KMS-11 (cell line): ENCODE measurements at regions not wholly inside any gene's neighbourhood (a gene's known extent, or its start where the extent isn't known, plus 50 kb on each side); places are given as distances from the start of the nearest gene placed in this dataset.

Experiments used
- H2AFZ ChIP-seq: fragments of 200-600 bp; sonication (generic); 2 replicates; pipeline ENCODE4 v1.6.1; 2016; ENCODE audit warnings: antibody characterized with exemption, mixed run types, low read depth
- H3K27ac ChIP-seq: fragments of 200-600 bp; sonication (generic); 2 replicates; pipeline ENCODE4 v1.6.1; 2016; ENCODE audit warnings: mild to moderate bottlenecking, mixed run types
- H3K27me3 ChIP-seq: fragments of 200-600 bp; sonication (generic); 2 replicates; pipeline ENCODE4 v1.6.1; 2017; ENCODE audit warnings: mild to moderate bottlenecking, low read depth, mixed run types, moderate library complexity; ENCODE audit not compliant: insufficient read depth
- H3K36me3 ChIP-seq: fragments of 200-600 bp; sonication (generic); 2 replicates; pipeline ENCODE4 v1.6.1; 2017; ENCODE audit warnings: mild to moderate bottlenecking, mixed run types; ENCODE audit not compliant: insufficient read depth
- H3K4me1 ChIP-seq: fragments of 200-600 bp; sonication (generic); 2 replicates; pipeline ENCODE4 v1.6.1; 2016; ENCODE audit warnings: mild to moderate bottlenecking, low read depth, mixed run types; ENCODE audit not compliant: poor library complexity, severe bottlenecking
- H3K4me2 ChIP-seq: fragments of 200-600 bp; sonication (generic); 2 replicates; pipeline ENCODE4 v1.7.0; 2016; ENCODE audit warnings: mild to moderate bottlenecking, mixed run types
- H3K4me3 ChIP-seq: fragments of 200-600 bp; sonication (generic); IDR thresholded peaks from 2 replicates; pipeline ENCODE4 v1.6.1; 2017; ENCODE audit warnings: low read depth, low read length, mixed read lengths; ENCODE audit not compliant: insufficient read depth
- H3K79me2 ChIP-seq: fragments of 200-600 bp; sonication (generic); 2 replicates; pipeline ENCODE4 v1.6.1; 2016; ENCODE audit warnings: low read depth, mixed run types; ENCODE audit not compliant: insufficient read depth
- H3K9ac ChIP-seq: fragments of 200-600 bp; sonication (generic); 2 replicates; pipeline ENCODE4 v1.6.1; 2016; ENCODE audit warnings: mild to moderate bottlenecking, mixed run types
- H4K20me1 ChIP-seq: fragments of 200-600 bp; sonication (generic); 2 replicates; pipeline ENCODE4 v1.6.1; 2016; ENCODE audit warnings: mild to moderate bottlenecking, mixed run types; ENCODE audit not compliant: insufficient read depth
- TF ChIP-seq, protein P1 (sequence below): fragments of 200-600 bp; sonication (generic); conservative IDR thresholded peaks from 2 replicates; pipeline ENCODE4 v1.6.1; 2017; ENCODE audit warnings: low read depth, mild to moderate bottlenecking, antibody characterized with exemption, low read length, moderate library complexity, mixed read lengths

DNA sequence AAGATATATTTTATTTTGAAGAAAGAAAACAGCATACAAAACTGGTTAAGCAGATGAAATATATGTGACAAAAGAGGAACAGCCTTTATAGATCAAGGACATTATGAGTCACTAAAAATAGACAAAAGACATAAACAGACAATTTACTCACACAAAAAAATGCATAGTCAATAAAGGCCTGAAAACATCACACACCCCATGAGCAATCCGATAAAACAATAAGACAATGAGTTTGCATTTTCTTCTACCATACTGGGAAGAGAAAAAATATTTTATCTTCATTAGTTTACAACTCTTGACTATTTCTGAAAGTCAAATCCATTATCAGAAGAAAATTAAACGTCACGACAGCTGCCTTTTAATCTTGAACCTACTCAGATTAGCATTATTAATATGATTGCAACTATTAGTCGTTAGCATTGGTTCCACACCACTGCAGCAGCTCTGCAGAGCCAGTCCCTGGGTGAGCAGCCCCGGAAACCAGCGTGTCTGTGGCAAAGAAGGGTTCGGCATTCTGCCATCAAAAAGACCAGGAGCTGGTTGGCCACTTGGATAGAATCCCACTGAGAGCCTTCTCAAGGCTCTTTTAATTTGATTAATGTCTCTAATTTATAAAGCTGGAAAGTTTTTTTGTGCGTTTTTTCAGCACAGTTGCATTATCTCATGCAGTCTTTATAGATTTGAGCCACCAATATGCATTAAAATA is 305.4 kb upstream of the SHH start:
- Histone ChIP-seq H2AFZ (no peak overlapping the region), H3K27me3 (no peaks in the 10 kb centered on the region), H3K27ac (no peak overlapping the region), H3K79me2 (no peaks in the 10 kb centered on the region), H3K4me1 (no peaks in the 10 kb centered on the region), H3K9ac (no peak overlapping the region), H3K4me3 (no peak overlapping the region), H4K20me1 (no peaks in the 10 kb centered on the region), H3K4me2 (no peak overlapping the region), H3K36me3 (no peaks in the 10 kb centered on the region)
- TF ChIP-seq, protein P1, sequence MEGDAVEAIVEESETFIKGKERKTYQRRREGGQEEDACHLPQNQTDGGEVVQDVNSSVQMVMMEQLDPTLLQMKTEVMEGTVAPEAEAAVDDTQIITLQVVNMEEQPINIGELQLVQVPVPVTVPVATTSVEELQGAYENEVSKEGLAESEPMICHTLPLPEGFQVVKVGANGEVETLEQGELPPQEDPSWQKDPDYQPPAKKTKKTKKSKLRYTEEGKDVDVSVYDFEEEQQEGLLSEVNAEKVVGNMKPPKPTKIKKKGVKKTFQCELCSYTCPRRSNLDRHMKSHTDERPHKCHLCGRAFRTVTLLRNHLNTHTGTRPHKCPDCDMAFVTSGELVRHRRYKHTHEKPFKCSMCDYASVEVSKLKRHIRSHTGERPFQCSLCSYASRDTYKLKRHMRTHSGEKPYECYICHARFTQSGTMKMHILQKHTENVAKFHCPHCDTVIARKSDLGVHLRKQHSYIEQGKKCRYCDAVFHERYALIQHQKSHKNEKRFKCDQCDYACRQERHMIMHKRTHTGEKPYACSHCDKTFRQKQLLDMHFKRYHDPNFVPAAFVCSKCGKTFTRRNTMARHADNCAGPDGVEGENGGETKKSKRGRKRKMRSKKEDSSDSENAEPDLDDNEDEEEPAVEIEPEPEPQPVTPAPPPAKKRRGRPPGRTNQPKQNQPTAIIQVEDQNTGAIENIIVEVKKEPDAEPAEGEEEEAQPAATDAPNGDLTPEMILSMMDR = no peak

DNA sequence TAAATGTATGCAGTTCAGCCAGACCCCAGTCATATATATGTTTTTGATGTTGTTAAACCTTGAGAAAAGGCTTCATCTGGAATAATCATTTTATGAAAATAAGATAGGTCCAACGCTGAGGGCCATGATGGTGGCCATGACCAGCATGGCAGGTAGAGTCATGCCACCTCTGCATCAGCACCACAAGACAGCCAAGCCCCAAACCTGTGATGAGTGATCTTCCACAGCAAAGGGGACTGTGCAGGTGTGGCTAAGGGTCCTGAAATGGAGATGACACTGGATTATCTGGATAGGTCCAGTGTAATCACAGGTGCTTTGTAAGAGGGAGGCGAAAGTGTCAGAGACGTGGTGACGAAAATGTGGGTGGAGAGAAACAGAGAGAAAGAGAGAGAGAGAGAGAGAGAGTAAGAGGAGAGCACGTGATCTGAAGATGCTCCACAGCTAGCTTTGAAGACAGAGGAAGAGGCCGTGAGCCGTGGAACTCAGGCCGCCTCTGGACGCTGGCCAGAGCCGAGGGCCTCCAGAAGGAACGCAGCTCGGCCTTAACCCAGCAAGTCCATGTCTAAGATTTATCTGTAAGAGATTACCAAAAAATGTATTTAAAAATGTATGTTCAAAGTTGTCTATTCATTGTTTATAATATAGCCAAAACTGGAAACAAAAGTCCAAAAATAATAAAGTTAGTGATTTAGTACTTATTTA is 304.4 kb upstream of the SHH start:
- H3K9ac ChIP-seq = no peak overlapping the region
- TF ChIP-seq, protein P1 = no peak
- H3K27me3 ChIP-seq = no peaks in the 10 kb centered on the region
- no peaks in the 10 kb centered on the region for H3K36me3 ChIP-seq
- H2AFZ ChIP-seq = no peak overlapping the region
- H3K4me3 ChIP-seq = no peak overlapping the region
- no peak overlapping the region for H3K4me2 ChIP-seq
- H3K4me1 ChIP-seq = no peaks in the 10 kb centered on the region
- no peak overlapping the region for H3K27ac ChIP-seq
- H3K79me2 ChIP-seq = no peaks in the 10 kb centered on the region
- no peaks in the 10 kb centered on the region for H4K20me1 ChIP-seq

DNA sequence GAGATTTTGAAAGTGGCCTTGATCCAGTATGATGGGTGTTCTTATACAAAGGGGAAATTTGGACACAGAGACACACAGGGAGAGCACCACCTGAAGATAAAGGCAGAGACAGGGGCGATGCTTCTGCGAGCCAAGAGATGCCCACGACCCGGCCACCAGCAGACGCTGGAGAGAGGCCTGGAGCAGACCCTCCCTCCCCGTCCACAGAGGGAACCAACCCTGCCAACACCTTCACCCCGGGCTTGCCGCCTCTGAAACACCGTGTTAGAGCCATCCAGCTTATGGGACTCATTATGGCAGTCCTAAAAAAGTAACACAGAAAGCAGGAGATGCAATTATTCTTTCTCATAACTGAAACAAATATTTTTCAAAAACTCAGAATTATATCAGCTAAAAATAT is 303.3 kb upstream of the SHH start:
- H3K9ac ChIP-seq = no peak overlapping the region
- no peaks in the 10 kb centered on the region for H3K27me3 ChIP-seq
- no peak overlapping the region for H3K27ac ChIP-seq
- TF ChIP-seq, protein P1 = no peak
- H3K79me2 ChIP-seq = no peaks in the 10 kb centered on the region
- no peak overlapping the region for H3K4me2 ChIP-seq
- H3K4me3 ChIP-seq = no peak overlapping the region
- no peak overlapping the region for H2AFZ ChIP-seq
- H3K4me1 ChIP-seq = no peaks in the 10 kb centered on the region
- no peaks in the 10 kb centered on the region for H4K20me1 ChIP-seq
- H3K36me3 ChIP-seq = no peaks in the 10 kb centered on the region

DNA sequence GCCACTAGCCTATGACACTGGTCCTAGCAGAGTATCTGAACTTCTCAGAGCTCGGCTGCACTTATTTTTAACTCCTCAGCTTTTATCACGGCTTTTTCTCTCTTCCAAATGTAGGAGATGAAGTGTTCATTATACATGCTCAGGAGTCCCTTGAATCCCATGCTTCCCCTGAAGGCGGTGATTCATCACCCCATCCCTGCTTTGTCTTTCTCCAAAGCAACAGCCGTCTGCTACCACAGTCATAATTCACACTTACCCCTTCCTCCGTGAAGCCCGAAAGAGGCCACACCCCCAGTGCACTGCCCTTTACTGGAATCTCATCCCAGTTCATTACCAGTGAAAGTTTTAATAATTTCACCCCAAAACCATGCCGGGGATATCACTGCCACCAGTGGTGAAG is 301.5 kb upstream of the SHH start:
- Histone ChIP-seq H3K4me2 (no peak overlapping the region), H3K27ac (no peak overlapping the region), H3K4me1 (no peaks in the 10 kb centered on the region), H3K36me3 (no peaks in the 10 kb centered on the region), H4K20me1 (no peaks in the 10 kb centered on the region), H2AFZ (no peak overlapping the region), H3K79me2 (no peaks in the 10 kb centered on the region), H3K4me3 (no peak overlapping the region), H3K9ac (no peak overlapping the region), H3K27me3 (no peaks in the 10 kb centered on the region)
- TF ChIP-seq, protein P1 = no peak
